Testis (tissue), 2 donors: ENCODE measurements at regions not wholly inside any gene's neighbourhood (a gene's known extent, or its start where the extent isn't known, plus 50 kb on each side); places are given as distances from the start of the nearest gene placed in this dataset.
A peak's percentile ranks its signal among the peaks of the same experiment; 100 is the strongest.

ENCODE experiments used
- DNase-seq: peaks from one replicate; pipeline ENCODE4 v3.0.0-alpha.2; 2019
- H3K27ac ChIP-seq, 2 donors: fragments of 200-600 bp; sonication (generic); one replicate each; pipeline ENCODE4 v1.5.1; 2019
- H3K27me3 ChIP-seq: fragments of 200-600 bp; sonication (generic); one replicate; pipeline ENCODE4 v1.5.1; 2019
- H3K36me3 ChIP-seq: fragments of 200-600 bp; sonication (generic); one replicate; pipeline ENCODE4 v1.5.1; 2017; ENCODE audit warnings: low read depth; ENCODE audit errors: missing control alignments
- H3K4me1 ChIP-seq: fragments of 200-600 bp; sonication (generic); one replicate; pipeline ENCODE4 v1.5.1; 2019
- H3K4me3 ChIP-seq, 2 donors: fragments of 200-600 bp; sonication (generic); one replicate each; pipeline ENCODE4 v1.5.1; 2017 to 2019
- H3K9me3 ChIP-seq: fragments of 200-600 bp; sonication (generic); one replicate; pipeline ENCODE4 v1.5.1; 2017
- CTCF ChIP-seq, 3 experiments: fragments of 450-650 bp in 2 of 3; fragments of 200-600 bp in 1 of 3; sonication (generic) in 1 of 3; IDR thresholded peaks; one replicate each; pipeline ENCODE4 v1.5.1; 2016 to 2019; ENCODE audit warnings: antibody characterized with exemption in 3 of 3, mild to moderate bottlenecking in 2 of 3, moderate library complexity in 1 of 3
- POLR2A ChIP-seq: fragments of 450-650 bp; IDR thresholded peaks from one replicate; pipeline ENCODE4 v1.6.1; 2017; ENCODE audit warnings: antibody characterized with exemption, mild to moderate bottlenecking, moderate library complexity
- WGBS, 2 donors: methylation state at CpG; one replicate each; pipeline ENCODE4 v1.1.5; 2018; 5-methylcytosine and 5-hydroxymethylcytosine counted together
- intact Hi-C: fragments of 100-400 bp; cut with DNase I; formaldehyde crosslinking; loops from one replicate; pipeline ENCODE4 v1.15.1; 2023; ENCODE audit warnings: low total_unique reads

- Histone ChIP-seq H3K4me3 (no peak overlapping the region), H3K27ac (peak overlapping the region in 1 of 2 donors; percentile 20), H3K36me3 (no peaks in the 10 kb centered on the region), H3K4me1 (peaks cover 5% of the 10 kb centered on the region), H3K27me3 (no peaks in the 10 kb centered on the region), H3K9me3 (no peaks in the 10 kb centered on the region)
- 42 to 46% methylated on average over 4 of the region's 4 CpGs for WGBS, 2 donors
- TF ChIP-seq POLR2A: no peak
- TF ChIP-seq CTCF (IDR thresholded peaks at IDR 0.05): no peak
- DNase-seq: no peak
- intact Hi-C loops: no loop called here
These were observed 154.5 kb downstream of the PHLDA1 start for GRCh38 chr12:75876832-75877762.

GRCh38 chr12:75874441-75874840, 157.1 kb downstream of the PHLDA1 start:
- Histone ChIP-seq H3K27me3 (no peaks in the 10 kb centered on the region), H3K27ac (no peak overlapping the region), H3K9me3 (no peaks in the 10 kb centered on the region), H3K36me3 (no peaks in the 10 kb centered on the region), H3K4me3 (no peak overlapping the region), H3K4me1 (peaks cover 5% of the 10 kb centered on the region)
- TF ChIP-seq CTCF (IDR thresholded peaks at IDR 0.05) (no peak), POLR2A (no peak)
- WGBS, 2 donors: 84 to 95% methylated on average over 2 of the region's 2 CpGs
- intact Hi-C loops: no loop called here
- DNase-seq: no peak

GRCh38 chr12:75872762-75873161, 158.8 kb downstream of the PHLDA1 start:
- Histone ChIP-seq H3K27me3 (no peaks in the 10 kb centered on the region), H3K9me3 (no peaks in the 10 kb centered on the region), H3K4me3 (no peak overlapping the region), H3K27ac (no peak overlapping the region), H3K36me3 (no peaks in the 10 kb centered on the region), H3K4me1 (peaks cover 5% of the 10 kb centered on the region)
- 92 to 96% methylated on average over 2 of the region's 2 CpGs for WGBS, 2 donors
- no peak for DNase-seq
- TF ChIP-seq POLR2A (no peak), CTCF (IDR thresholded peaks at IDR 0.05) (no peak)
- intact Hi-C loops: no loop called here

- no peaks in the 10 kb centered on the region for H3K4me1 ChIP-seq
- H3K27me3 ChIP-seq: no peaks in the 10 kb centered on the region
- DNase-seq: no peak
- no peaks in the 10 kb centered on the region for H3K36me3 ChIP-seq
- TF ChIP-seq CTCF (IDR thresholded peaks at IDR 0.05) (no peak), POLR2A (no peak)
- no peak overlapping the region for H3K4me3 ChIP-seq
- WGBS, 2 donors: 82 to 85% methylated on average over 2 of the region's 2 CpGs
- H3K27ac ChIP-seq: no peak overlapping the region
- intact Hi-C loops: no loop called here
- no peaks in the 10 kb centered on the region for H3K9me3 ChIP-seq
These were observed 160.7 kb downstream of the PHLDA1 start for GRCh38 chr12:75870878-75871277.

- H3K27me3 ChIP-seq: no peaks in the 10 kb centered on the region
- no peak overlapping the region for H3K4me3 ChIP-seq
- no peak for DNase-seq
- no peaks in the 10 kb centered on the region for H3K9me3 ChIP-seq
- intact Hi-C loops: no loop called here
- TF ChIP-seq CTCF (IDR thresholded peaks at IDR 0.05) (no peak), POLR2A (no peak)
- 91 to 92% methylated on average over 3 of the region's 3 CpGs for WGBS, 2 donors
- no peaks in the 10 kb centered on the region for H3K36me3 ChIP-seq
- H3K4me1 ChIP-seq: no peaks in the 10 kb centered on the region
- H3K27ac ChIP-seq: no peak overlapping the region
These were observed 163.1 kb downstream of the PHLDA1 start for GRCh38 chr12:75868501-75868900.
